Fibroblast of skin of right biceps (primary cell): ENCODE measurements at regions not wholly inside any gene's neighbourhood (a gene's known extent, or its start where the extent isn't known, plus 50 kb on each side); places are given as distances from the start of the nearest gene placed in this dataset.
"Not testable (repeated sequence)": the region's sequence is repeated elsewhere in the genome, so short reads cannot be mapped to it uniquely, and the experiment has no call there.

Experiments used
- DNase-seq: peaks from one replicate; pipeline ENCODE4 v3.0.0-alpha.2; 2013

DNA sequence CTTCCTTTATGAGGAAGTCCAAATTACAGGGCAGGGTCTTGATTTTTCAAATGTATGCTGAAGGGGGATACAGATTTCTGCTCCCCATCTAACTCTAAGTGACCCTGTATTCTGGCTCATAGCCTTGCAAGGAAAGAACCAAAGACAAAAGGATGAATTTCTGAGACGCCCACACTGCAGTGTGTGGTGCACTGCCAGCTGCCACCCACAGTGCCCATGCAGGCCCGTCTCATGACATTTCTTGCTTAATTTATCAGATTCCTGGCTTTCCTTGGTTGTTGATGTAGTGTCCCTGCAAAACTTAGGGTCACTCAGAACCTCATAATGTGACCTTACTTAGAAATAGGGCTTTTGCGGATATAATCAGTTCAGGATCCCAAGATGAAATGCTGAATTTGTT is 68.0 kb downstream of the CBLN4 start:
- no peak for DNase-seq

GRCh38 chr20:55936209-55936595 is 69.1 kb downstream of the CBLN4 start:
- no peak for DNase-seq

- DNase-seq: no peak
These were observed 69.7 kb downstream of the CBLN4 start for GRCh38 chr20:55935448-55936208.

- DNase-seq: no peak
These were observed 71.2 kb downstream of the CBLN4 start for GRCh38 chr20:55934146-55934545.

GRCh38 chr20:55930876-55931275 is 74.4 kb downstream of the CBLN4 start:
- not testable (repeated sequence) for DNase-seq

DNA sequence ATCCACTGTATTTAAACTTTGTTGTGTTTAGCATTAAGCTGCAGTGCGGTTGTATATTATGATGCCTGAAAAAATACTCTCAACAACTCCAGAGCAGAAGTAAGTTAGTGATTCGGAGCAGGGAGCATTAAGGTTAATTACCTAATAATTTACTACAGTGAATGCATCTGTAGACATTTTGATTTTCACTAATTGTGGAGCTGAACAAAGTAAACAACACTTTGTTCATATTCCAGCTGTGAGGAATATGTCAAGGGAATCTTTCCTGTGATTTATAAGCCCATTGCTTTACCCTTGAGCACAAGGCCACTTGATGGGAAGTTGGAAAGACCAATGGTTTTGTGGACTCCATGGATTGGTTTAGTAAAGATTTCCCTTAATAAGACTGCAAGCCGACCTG is 77.1 kb downstream of the CBLN4 start:
- no peak for DNase-seq

- no peak for DNase-seq
These were observed 85.4 kb downstream of the CBLN4 start for GRCh38 chr20:55919956-55920355.

GRCh38 chr20:55919319-55919718 is 86.0 kb downstream of the CBLN4 start:
- DNase-seq: no peak

DNA sequence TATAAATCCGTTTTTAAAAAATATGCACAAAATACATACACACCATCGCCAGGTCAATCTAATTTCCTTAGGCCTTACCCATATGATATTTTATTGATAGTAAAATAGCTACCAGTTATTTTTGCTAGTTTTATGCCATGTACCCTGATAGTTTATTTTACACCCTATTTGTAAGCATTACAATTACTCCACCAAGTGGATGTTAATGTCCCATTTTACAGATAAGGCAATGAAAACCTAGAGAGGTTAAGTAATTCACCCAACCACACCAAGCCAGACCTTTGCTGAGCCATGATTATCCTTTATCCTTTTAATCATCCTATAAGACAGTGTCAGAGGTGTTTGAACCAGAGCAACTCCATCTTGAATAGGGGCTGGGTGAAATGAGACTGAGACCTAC is 86.8 kb downstream of the CBLN4 start:
- DNase-seq: no peak

- no peak for DNase-seq
These were observed 112.3 kb downstream of the CBLN4 start for GRCh38 chr20:55893031-55893430.

- no peak for DNase-seq
These were observed 116.6 kb downstream of the CBLN4 start for GRCh38 chr20:55888685-55889084.

DNA sequence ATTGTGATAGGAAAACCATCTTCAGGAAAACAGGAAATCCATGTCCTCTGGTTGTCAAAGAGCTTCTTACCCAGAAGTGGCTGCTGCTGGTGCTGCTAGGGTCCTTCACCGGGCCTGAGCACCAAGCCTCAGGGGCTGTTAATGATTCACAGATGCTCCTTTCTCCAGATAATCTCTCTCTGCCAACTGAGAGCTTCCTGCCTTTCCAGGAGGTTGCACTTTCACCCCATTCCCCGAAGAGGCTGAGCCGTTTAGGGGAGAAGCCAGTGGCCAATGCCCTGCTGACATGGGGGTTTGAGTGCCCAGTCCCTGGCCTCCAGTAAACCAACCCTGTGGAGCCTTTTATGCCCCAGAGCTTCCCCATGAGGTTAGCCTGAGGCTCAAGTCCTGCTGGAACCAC is 122.4 kb downstream of the CBLN4 start:
- DNase-seq: no peak

DNA sequence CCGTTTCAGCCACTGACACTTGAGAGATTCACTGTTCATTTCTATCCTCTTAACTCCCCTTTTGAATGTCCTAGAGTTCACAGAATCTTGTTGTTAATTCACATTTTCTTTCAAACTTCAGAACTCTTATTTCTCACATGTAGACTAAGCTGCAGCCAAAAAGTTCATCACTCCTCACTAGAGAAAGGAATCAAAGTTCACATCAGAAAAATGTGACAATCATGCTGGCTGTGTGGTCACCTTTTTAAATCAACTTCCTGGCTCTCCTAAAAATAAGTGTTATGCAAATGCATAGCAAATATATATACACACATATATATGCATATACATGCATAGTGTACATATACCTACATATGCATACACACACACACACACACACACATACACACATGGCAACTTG is 123.0 kb downstream of the CBLN4 start:
- no peak for DNase-seq

- DNase-seq: no peak
These were observed 124.1 kb downstream of the CBLN4 start for GRCh38 chr20:55881204-55881603.

- no peak for DNase-seq
These were observed 125.0 kb downstream of the CBLN4 start for GRCh38 chr20:55880361-55880760.

DNA sequence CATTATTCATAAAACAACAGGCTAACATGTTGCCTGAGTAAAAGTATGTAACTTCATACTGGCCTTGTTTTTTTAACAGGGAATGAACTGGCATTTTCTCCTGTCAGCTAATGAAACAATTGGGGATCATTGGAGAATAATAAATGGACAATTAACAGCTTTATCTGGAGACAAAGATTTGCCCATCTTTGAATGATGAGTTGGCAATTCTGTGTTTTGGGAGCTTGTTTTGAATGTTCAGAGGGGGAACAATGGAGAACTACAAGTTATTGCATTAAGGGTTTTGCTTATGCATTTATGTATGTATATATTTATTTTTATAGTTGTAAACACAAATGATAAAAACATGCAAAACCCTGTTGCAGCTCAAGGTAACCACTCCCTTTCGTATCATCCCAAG is 150.3 kb downstream of the CBLN4 start:
- DNase-seq: no peak

DNA sequence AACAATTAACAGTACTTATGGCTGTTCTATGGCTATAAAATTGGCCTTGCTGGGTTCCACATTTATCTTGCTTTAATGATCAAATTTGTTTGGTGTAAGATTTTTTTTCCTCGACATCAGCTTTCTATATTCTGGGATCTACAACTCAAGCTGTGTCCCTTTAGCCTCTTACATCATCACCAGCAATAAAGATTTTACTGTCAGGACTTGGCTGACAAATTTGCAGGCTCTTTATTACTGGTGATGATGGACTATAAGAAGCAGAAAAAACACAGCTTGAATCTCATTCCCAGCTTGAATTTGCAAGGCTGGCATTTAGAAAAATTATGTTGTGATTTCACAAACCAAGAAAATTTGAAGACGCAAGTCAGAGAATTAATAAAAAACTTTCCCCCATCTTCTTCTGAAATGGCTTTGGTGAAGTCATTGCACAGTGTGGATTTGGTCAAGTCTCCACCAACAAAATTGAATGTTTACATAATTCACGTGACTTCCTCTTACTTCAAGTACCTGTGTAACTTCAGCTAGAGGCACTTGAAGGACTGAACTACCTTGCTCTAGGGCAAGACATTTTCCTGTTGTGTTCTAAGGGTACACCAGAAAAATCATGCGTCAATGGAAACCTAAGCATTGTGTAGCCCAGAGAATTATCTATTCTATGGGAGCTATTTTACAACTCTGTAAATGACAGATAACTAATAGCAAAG is 175.0 kb downstream of the CBLN4 start:
- DNase-seq: no peak

DNA sequence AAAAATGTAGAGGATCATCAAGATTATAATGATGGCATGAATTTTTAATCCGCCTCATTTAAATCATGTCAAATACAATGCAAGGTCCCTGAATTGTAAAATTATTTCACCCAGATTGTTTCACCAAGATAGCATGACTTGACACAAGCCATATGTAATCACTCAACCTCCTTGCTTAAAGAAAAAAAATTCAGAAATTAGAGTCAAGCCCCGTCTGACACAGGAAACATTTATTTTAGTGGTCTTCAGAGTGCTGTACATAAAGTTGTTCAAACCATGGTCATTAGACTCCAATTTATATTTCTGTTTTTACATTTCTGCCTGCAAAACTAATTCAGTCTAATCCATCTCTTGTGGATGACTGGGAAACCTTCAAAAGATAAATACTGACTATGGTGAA is 200.2 kb downstream of the CBLN4 start:
- no peak for DNase-seq

- no peak for DNase-seq
These were observed 204.6 kb downstream of the CBLN4 start for GRCh38 chr20:55800552-55801245.

DNA sequence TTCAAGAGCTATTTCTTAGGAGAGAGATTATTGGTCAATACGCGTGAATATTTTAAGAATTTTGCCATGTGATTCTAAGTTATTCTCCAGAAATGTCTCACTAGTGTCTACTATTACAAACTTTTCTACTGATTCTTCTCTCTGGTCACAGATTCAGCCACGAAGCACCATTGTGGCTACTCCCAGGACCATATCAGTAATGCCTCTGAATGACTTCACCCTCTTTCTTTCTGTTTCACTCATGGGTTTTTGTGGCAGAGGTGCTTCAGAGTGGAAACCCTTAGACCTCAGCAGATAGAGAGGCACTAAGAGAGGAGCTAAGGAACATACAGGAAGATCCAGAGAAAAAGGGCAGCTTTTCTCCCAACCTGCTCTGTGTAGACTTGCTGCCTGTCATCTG is 211.3 kb downstream of the CBLN4 start:
- no peak for DNase-seq

DNA sequence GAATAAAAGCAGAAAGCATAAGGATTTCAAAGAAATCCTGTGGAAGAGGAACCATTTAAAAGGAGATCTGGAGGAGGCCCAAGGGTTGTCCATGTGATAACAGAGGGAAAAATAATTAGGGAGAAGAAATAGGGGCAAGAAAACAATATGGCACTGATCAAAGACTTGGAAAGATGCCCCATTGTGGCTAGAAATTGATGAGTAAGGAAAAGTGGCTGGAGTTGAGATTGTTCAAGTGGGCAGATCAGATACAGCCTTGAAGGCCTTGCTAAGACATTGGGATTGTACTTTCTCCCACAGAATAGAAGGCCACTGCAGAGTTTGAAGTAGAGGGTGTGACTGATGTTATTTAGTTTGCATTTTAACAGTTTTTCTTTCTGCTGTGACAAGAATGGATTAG is 213.3 kb downstream of the CBLN4 start:
- DNase-seq: no peak

DNA sequence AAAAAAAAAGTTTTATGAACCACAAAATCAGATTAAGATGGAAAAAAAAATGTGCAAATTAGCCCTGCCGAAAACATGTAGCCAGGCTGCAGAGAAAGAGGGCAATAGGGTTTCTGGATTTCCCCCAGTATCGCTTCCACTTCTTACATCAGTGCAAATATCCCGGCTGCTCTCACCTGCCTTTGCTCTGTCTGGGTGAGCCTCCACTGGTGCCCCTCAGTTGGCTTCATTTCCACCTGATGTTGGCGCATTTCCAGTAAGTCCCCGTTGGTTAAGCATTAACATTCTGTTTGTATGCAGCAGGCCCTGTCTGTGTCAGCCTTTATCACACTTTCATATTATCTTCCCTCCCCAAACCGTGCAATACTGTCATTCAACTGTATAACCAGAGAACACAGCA is 215.1 kb downstream of the CBLN4 start:
- DNase-seq: no peak

DNA sequence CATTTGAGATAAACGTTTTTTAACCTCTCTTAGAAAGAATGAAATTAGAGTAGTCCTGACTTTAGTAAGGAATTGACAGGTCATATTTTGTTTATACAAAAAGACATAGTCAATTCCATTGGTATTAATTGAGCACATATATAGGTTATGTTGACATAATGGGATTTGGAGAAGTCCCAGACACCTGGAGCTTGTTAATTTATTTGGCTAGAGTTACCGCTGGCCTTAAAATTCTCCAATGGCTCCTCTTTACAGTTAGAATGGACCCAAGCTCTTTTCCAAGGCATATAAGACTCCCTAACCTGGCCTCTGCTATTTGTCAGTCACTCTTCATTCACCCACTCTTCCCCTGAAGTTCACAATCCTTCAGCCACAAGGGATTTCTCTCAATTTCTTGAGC is 221.3 kb downstream of the CBLN4 start:
- DNase-seq: no peak

GRCh38 chr20:55783381-55783780 is 221.9 kb downstream of the CBLN4 start:
- no peak for DNase-seq
